Central memory CD4-positive, alpha-beta T cell (primary cell): ENCODE measurements at regions not wholly inside any gene's neighbourhood (a gene's known extent, or its start where the extent isn't known, plus 50 kb on each side); places are given as distances from the start of the nearest gene placed in this dataset.
"Not testable (repeated sequence)": the region's sequence is repeated elsewhere in the genome, so short reads cannot be mapped to it uniquely, and the experiment has no call there.

Experiments
- DNase-seq: peaks from one replicate; pipeline ENCODE4 v3.0.0; 2022

DNA sequence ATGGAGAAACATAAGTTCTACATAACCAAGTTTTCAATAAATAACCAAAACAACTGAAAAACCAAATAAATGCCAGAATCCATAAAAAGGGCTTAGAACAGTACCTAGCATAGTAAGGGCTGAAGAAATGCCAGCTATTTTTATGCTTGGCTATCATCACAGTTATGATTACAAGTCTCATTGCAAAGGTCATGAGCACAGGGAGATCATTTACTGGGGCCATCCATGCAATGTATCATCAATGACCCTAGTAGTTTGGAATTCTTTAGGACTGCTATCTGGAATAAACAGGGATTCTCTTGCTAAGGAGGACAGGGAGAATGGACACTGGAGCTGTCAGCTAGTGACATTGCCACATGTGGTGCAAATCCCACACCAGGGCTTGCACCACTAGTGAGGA is 92.5 kb upstream of the NAP1L1 start:
- no peak for DNase-seq

DNA sequence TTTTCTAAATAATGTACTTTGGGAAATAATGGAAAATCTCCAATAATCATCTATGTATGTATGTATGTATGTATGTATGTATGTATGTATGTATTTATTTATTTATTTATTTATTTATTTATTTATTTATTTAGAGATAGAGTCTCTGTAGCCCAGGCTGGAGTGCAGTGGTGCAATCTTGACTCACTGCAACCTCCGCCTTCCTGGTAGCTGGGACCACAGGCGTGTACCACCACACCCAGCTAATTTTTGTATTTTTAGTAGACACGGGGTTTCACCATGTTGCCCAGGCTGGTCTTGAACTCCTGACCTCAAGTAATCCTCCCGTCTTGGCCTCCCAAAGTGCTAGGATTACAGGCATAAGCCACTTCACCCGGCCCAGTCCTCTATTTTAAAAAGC is 91.5 kb upstream of the NAP1L1 start:
- DNase-seq, result not testable (repeated sequence)

DNA sequence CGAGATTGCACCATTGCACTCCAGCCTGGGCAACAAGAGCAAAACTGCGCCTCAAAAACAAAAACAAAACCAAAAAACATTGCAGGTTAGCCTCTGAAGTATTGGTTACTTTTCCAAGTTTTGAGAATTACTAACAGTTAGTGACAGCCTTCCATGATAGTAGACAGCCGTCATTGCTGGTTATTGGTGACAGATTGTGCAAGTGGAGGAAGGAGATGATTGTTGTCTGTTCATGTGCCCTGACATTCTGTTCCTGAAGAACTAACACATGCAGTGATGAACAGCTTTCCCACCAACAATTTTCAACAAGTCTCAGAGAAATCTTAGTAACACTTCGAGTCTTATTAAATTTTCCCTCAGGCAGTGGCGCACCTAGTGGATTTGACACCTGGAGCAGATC is 89.3 kb upstream of the NAP1L1 start:
- no peak for DNase-seq

DNA sequence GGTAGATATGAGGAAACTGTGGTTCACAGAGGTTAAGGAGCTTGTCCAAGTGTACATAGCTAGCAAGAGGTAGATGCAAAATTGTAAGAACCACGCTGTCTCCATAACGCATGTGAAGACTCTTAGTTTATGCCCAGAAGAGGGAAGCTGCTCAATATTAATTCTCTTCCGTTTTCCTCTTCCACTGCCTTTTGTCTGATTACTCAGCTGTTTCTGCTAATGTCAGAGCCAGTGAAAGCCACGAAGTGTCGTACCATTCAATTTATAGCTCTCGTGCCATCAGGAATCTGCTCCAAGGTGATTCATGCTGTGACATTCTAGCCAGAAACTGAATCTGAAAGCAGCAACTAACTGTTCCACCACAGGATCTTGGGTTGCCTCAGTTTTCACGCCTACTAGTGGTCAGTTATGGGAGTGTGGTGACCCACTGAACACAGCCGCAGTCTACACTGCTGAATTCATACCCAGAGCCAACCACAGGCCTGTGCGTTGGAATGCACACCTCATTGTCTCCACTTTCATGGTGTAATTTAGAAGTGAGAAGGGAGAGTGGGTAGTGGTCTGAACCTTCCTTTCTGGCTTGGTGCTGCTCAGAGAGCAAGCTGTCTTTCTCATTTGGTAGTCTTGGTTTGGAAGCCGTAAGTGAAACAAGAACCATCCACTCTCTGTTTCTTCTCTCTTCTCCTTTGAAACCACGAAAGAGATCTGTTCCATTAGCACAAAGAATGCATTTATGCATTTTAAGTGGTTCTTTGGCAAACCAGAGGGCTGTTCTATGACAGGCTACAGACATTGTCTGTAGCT is 74.2 kb upstream of the NAP1L1 start:
- DNase-seq, result peak; percentile 42

DNA sequence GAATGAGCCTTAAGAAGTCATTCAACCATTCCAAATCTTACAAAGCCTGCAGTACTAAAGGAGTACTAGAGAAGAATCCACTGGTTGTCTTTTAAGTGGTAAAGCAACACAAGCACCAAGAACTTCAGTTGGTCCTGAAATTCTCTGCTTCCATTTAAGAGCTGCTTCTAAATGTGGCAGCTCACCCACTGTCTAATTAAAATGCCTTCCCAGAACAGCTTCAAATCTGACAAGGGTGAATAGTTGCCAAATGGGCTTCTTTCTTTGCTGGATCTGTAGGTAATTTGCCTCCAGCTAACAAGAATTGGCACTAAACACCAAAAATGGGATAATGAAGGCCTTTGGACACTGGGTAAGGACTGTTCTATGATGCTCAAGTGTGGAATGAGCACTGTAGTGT is 72.2 kb upstream of the NAP1L1 start:
- DNase-seq, result no peak

DNA sequence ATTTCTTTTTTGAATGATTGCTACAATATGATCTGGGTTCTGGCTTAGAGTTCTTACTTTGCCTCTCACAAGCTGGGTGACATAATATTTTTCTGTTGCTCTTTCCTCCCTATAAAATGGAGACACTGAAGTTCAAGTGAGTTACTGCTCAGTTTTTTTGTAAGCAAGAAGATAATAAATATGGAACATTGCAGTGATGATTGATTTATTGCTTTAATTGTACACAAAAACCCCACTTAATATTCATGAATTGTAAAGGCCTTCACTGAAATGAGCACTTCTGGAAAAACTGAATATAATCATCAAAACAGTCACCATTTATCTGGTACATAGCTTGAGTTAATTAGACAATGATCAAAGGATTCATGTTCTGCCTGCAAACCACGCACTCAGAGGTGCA is 71.8 kb upstream of the NAP1L1 start:
- no peak for DNase-seq

DNA sequence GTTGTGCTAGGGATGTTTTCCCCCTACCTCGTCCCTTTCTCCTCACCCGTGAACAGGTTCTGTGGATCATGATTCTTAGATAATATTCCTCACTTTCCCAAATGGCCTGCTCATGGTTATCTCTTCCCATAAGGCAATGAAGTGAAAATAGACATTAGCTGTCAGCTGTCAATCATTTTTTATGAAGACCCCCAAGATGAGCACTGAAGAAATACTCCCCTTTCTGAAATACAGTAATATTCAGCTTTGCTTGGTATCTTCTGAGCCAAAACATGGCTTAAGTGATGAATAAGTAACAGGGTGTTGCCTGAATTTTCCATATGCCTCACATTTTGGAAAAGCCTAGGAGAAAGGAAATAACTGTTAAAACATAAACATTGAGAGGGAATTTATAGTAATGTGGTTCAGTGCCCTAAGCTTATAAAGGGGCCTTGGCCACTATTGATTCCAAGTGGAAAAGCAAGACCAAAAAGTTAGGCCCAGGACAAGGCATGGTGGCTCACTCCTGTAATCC is 70.7 kb upstream of the NAP1L1 start:
- DNase-seq, result no peak

DNA sequence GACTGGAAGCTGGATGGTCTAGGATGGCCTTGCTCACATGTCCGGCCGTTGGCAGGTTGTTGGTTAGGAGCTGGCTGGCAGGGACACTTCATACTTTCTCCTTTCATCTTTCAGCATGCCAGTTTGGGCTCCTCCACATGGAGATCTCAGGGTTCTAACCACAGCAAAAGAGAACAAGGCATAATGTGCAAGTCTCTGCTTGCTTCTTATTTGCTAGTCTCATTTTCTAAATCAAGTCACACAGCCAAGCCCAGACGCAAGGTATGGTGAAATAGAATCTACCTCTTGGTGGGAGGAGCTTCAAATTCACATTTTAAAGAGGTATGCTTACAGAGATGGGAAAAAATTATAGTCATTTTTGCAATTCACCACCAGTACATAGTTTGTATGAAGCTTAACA is 69.1 kb upstream of the NAP1L1 start:
- DNase-seq, result no peak

DNA sequence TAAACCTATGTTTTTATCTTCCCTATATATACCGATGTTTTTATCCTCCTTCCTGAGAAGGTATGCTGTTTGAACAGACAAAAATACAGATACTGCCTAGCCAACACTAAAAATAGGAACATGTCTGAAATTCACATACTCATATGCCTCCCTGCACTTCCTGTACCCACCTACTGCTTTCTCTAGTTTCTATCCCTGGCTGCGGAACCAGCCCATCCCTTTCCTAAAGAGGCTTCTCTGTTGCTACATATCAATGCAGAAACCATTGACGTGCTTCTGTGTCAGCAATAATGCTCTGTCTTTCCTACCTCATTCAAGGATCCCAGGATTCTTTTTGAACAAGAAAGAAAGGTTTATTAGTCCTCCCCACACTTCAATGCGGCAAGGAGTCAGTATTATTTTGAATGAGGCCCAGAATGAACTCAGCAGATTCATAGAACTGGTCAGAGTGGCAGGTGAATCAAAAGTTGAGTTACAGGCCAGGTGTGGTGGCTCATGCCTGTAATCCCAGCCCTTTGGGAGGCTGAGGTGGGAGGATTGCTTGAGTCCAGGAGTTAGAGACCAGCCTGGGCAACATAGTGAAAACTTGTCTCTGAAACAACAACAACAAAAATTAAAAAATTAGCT is 67.8 kb upstream of the NAP1L1 start:
- DNase-seq, result no peak

DNA sequence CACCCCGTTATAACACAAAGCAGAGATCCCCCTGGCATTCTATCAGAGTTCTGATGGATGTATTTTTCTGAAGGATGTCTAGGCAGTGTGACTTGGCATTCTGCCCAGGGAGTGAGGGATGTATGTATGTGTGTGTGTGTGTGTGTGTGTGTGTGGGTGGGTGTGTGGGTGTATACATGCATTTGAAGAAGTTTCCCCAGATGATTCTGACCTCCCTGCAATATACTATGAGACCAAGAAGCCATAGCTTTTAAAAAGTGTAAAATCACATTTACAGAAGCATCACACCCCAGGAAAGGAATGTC is 59.7 kb upstream of the NAP1L1 start:
- DNase-seq, result peak; percentile 43

DNA sequence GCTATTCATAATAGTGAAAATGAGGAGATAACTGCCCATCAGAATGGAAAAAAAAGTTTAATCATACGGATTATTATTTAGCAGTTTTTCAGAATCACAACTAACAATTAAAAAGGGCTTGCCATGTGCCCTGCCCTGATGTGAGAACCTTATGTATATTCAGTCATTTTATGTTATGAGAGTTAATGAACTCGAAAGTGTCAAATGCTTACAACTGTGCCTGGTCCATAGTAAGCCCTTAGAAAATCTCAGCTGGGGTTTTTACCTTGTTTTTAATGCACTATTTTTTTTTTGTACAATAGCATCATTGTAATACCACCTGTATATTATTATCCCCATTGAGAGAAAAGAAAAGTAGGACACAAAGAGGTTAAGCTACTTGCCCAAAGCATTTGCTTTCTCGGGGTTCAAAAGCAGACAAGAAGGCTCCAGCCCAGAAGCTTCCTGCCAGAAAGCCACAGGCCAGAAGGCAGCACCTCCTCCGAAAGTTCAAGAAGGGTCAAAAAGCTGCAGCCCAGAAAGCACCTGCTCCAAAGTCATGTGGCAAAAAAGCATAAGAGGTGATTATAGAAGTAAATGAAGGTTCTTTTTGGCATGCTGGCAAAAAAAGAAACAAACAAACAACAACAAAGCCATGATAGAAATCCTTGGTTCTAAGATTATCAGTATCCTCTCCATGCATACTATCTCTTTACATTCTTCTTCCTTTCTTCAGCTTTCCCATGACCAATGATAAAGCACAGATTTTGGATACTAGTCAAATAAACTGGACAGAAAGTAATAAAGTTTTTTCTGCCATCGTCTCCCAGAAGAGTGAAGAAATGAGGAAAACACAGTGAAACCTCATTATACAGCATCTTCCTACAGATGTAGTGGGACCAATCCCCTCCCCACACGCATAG is 59.1 kb upstream of the NAP1L1 start:
- peak; percentile 32 for DNase-seq

DNA sequence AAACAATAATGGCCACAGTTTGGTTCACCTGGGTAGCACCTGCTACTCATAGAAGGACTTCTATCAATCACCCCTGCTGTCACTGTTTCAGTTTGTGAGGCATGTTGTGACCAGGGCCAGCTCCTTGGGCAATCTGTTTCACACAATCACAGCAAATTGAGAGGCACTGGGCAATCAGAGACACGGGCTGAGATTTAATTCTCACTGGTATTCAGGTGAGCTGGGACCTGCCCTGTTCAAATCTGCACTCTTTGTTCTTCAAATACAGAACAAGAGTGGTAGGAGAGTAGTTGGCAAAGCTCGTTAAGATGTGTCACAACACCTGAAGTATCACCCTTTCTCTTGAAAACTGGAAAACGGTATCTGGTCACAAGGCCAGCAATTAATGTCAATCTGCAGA is 57.8 kb upstream of the NAP1L1 start:
- DNase-seq, result no peak

DNA sequence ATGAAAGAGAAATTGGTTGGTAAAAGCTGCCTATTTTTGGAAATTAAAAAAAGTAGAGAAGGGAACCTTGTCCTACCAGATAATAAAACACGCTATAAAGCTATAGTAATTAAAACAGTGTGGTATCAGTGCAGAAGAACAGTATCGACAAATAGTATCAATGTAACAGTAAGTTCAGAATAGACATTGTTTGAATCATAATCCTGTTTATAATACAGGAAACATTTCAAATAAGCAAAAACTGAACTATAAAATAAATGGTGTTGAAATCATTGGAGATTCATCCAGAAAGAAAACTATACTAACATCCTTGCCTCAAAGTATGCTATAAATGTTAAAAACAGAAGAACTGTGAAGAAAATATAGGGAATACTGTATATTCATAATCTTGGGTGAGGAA is 54.2 kb upstream of the NAP1L1 start:
- no peak for DNase-seq

DNA sequence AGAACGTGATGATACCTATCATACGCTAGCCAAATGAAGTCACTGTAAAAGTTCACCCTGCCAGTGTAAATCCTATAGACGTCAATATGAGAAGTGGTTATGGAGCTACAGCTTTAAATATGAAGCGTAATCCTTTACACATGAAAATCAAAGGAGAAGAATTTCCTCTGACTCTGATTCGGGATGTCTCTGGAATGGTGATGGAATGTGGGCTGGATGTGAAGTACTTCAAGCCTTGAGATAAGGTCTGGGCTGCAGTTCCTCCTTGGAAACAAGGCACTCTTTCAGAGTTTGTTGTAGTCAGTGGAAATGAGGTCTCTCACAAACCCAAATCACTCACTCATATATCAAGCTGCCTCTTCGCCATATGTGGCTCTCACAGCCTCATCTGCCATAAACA is 53.1 kb upstream of the NAP1L1 start:
- no peak for DNase-seq

DNA sequence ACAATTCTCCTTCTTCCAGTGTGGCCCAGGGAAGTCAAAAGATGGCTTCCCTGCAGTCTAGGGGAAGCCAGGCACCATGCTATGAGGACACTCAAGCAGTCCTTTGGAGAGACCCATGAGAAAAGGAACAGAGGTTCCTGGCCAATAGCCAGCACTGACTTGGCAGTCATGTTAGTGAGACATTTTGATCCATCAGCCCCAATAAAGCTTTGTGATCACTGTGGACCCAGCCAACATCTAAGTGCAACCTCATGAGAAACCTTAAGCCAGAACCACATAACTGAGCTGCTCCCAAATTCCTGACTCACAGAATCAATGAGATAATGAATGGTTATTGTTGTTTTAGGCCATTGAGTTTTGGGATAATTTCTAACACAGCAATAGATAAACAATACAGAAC is 51.0 kb upstream of the NAP1L1 start:
- no peak for DNase-seq
